Endothelial cell (in vitro differentiated cells): ENCODE measurements at regions not wholly inside any gene's neighbourhood (a gene's known extent, or its start where the extent isn't known, plus 50 kb on each side); places are given as distances from the start of the nearest gene placed in this dataset.

ENCODE experiments used
- DNase-seq: peaks from one replicate; pipeline ENCODE4 v3.0.0; 2021; ENCODE audit warnings: low spot score
- H3K27ac Mint-ChIP-seq: one replicate; pipeline ENCODE4 v1.8.0; 2021; ENCODE audit warnings: mixed read lengths, inconsistent platforms; ENCODE audit not compliant: unreplicated experiment
- H3K27me3 Mint-ChIP-seq: one replicate; pipeline ENCODE4 v1.8.0; 2021; ENCODE audit warnings: mild to moderate bottlenecking, moderate library complexity, mixed read lengths, inconsistent platforms; ENCODE audit not compliant: unreplicated experiment
- H3K36me3 Mint-ChIP-seq: one replicate; pipeline ENCODE4 v1.8.0; 2021; ENCODE audit warnings: mild to moderate bottlenecking, low read depth, mixed read lengths, inconsistent platforms; ENCODE audit not compliant: unreplicated experiment
- H3K4me1 Mint-ChIP-seq: one replicate; pipeline ENCODE4 v1.8.0; 2021; ENCODE audit warnings: mild to moderate bottlenecking, mixed read lengths, inconsistent platforms; ENCODE audit not compliant: unreplicated experiment
- H3K4me3 Mint-ChIP-seq: one replicate; pipeline ENCODE4 v1.8.0; 2021; ENCODE audit warnings: mild to moderate bottlenecking, mixed read lengths, inconsistent platforms; ENCODE audit not compliant: unreplicated experiment
- H3K9me3 Mint-ChIP-seq: one replicate; pipeline ENCODE4 v1.8.0; 2021; ENCODE audit warnings: mixed read lengths, inconsistent platforms; ENCODE audit not compliant: unreplicated experiment
- TF ChIP-seq, protein P1 (sequence below): fragments of 200-600 bp; sonication (generic); IDR thresholded peaks from one replicate; pipeline ENCODE4 v1.5.0; 2021; ENCODE audit warnings: antibody characterized with exemption; ENCODE audit not compliant: unreplicated experiment

GRCh38 chr10:90997670-90998069 is 76.8 kb upstream of the ANKRD1 start:
- Mint-ChIP-seq H3K27ac (no peak overlapping the region), H3K4me1 (no peaks in the 10 kb centered on the region), H3K36me3 (no peaks in the 10 kb centered on the region), H3K4me3 (no peak overlapping the region), H3K27me3 (peaks cover 2% of the 10 kb centered on the region), H3K9me3 (no peaks in the 10 kb centered on the region)
- TF ChIP-seq, protein P1, sequence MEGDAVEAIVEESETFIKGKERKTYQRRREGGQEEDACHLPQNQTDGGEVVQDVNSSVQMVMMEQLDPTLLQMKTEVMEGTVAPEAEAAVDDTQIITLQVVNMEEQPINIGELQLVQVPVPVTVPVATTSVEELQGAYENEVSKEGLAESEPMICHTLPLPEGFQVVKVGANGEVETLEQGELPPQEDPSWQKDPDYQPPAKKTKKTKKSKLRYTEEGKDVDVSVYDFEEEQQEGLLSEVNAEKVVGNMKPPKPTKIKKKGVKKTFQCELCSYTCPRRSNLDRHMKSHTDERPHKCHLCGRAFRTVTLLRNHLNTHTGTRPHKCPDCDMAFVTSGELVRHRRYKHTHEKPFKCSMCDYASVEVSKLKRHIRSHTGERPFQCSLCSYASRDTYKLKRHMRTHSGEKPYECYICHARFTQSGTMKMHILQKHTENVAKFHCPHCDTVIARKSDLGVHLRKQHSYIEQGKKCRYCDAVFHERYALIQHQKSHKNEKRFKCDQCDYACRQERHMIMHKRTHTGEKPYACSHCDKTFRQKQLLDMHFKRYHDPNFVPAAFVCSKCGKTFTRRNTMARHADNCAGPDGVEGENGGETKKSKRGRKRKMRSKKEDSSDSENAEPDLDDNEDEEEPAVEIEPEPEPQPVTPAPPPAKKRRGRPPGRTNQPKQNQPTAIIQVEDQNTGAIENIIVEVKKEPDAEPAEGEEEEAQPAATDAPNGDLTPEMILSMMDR, result no peak
- no peak for DNase-seq

DNA sequence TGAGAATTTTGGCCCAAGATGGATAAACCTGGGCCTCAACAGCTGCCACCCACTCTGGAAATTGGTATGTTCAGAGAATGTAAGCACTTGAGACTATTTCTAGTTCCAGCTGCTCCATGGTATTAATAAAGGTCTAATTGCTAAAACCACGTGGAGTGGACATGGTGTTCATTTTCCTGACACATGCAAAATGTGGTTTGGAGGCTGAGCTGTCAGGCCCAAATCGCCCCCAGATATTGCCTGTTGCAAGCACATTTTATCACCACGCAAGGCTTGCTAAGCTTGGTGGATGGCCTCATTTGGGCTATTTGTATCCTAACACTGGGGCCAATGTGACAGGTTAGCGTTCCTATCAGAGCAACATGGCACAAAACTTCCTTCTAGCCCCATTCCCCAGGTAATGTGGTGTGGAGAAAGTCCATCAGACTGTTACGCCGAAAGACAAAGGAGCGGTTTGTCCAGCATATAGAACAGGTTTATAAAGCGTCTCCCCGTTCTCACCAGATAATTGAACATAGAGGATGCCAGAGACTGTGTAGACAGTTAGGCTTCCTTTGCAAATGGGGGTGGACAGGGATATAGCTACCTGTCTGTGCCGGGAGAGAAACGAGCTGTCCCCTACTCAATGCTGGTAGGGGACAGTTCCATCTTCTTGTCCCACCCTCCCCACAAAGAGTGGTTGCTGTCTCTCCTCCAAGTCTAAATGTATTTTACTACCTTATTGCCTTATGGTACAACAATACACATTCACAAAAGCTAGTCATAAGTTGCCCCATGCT is 78.0 kb upstream of the ANKRD1 start:
- no peaks in the 10 kb centered on the region for H3K36me3 Mint-ChIP-seq
- no peak overlapping the region for H3K4me3 Mint-ChIP-seq
- DNase-seq, result no peak
- H3K9me3 Mint-ChIP-seq, result no peaks in the 10 kb centered on the region
- H3K27me3 Mint-ChIP-seq, result peaks cover 2% of the 10 kb centered on the region
- H3K27ac Mint-ChIP-seq, result no peak overlapping the region
- no peaks in the 10 kb centered on the region for H3K4me1 Mint-ChIP-seq
- TF ChIP-seq, protein P1, result no peak

GRCh38 chr10:90999512-91000172 is 78.8 kb upstream of the ANKRD1 start:
- H3K27ac Mint-ChIP-seq, result no peak overlapping the region
- H3K4me1 Mint-ChIP-seq, result no peaks in the 10 kb centered on the region
- TF ChIP-seq, protein P1, result no peak
- peaks cover 2% of the 10 kb centered on the region for H3K27me3 Mint-ChIP-seq
- no peaks in the 10 kb centered on the region for H3K36me3 Mint-ChIP-seq
- no peaks in the 10 kb centered on the region for H3K9me3 Mint-ChIP-seq
- DNase-seq, result no peak
- H3K4me3 Mint-ChIP-seq, result no peak overlapping the region

GRCh38 chr10:91000470-91000869 is 79.6 kb upstream of the ANKRD1 start:
- peaks cover 2% of the 10 kb centered on the region for H3K27me3 Mint-ChIP-seq
- no peak for DNase-seq
- no peaks in the 10 kb centered on the region for H3K36me3 Mint-ChIP-seq
- no peaks in the 10 kb centered on the region for H3K9me3 Mint-ChIP-seq
- no peak overlapping the region for H3K27ac Mint-ChIP-seq
- H3K4me3 Mint-ChIP-seq, result no peak overlapping the region
- TF ChIP-seq, protein P1, result no peak
- peaks cover 3% of the 10 kb centered on the region for H3K4me1 Mint-ChIP-seq

DNA sequence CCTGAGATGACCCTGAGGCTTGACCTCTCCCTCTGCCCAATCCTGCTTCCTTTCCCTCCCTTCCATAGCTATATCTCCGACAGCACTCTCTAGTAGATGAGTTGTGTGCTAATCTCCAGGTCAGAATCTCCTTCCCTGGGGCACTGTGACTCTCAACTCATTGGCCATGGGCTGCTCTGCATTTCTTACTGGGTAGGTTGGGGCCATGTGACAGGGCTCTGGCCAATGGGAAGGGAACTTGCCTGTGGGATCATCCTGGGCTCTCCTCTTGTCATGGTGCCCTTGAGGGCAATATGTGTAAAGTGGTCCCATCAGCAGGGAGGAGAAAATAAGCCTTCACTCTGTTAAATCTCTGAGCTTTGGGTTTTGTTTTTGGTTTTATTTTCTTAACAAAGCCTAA is 80.1 kb upstream of the ANKRD1 start:
- Mint-ChIP-seq H3K9me3 (no peaks in the 10 kb centered on the region), H3K27ac (no peak overlapping the region), H3K36me3 (no peaks in the 10 kb centered on the region), H3K27me3 (peaks cover 2% of the 10 kb centered on the region), H3K4me1 (peaks cover 3% of the 10 kb centered on the region), H3K4me3 (no peak overlapping the region)
- TF ChIP-seq, protein P1, result no peak
- DNase-seq, result no peak
